Activated naive CD4-positive, alpha-beta T cell treated with anti-CD3 and anti-CD28 coated beads, Interleukin-2, amount 10 ng/mL, durations not matched to agents 7 days and 5 days (primary cell): ENCODE measurements at regions not wholly inside any gene's neighbourhood (a gene's known extent, or its start where the extent isn't known, plus 50 kb on each side); places are given as distances from the start of the nearest gene placed in this dataset.
"Not testable (repeated sequence)": the region's sequence is repeated elsewhere in the genome, so short reads cannot be mapped to it uniquely, and the experiment has no call there.

Source experiments
- CTCF ChIA-PET: fragments of 350-600 bp; sonication (Branson Sonifier 250); formaldehyde crosslinking; loops from one replicate; lab custom pipeline; 2021; ENCODE audit warnings: antibody characterized with exemption; lab: Charles Lee
- DNase-seq: peaks from one replicate; pipeline ENCODE4 v3.0.0-alpha.2; 2020
- H3K27ac Mint-ChIP-seq: one replicate; pipeline ENCODE4 v1.8.0; 2021; ENCODE audit warnings: mild to moderate bottlenecking, moderate library complexity, mixed read lengths
- H3K27me3 Mint-ChIP-seq: one replicate; pipeline ENCODE4 v1.8.0; 2021; ENCODE audit warnings: mild to moderate bottlenecking, mixed read lengths
- H3K36me3 Mint-ChIP-seq: one replicate; pipeline ENCODE4 v1.8.0; 2021; ENCODE audit warnings: mixed read lengths
- H3K4me1 Mint-ChIP-seq: one replicate; pipeline ENCODE4 v1.8.0; 2021; ENCODE audit warnings: mixed read lengths
- H3K4me3 Mint-ChIP-seq: one replicate; pipeline ENCODE4 v1.8.0; 2021; ENCODE audit warnings: mild to moderate bottlenecking, moderate library complexity, mixed read lengths
- H3K9me3 Mint-ChIP-seq: one replicate; pipeline ENCODE4 v1.8.0; 2021; ENCODE audit warnings: mixed read lengths

DNA sequence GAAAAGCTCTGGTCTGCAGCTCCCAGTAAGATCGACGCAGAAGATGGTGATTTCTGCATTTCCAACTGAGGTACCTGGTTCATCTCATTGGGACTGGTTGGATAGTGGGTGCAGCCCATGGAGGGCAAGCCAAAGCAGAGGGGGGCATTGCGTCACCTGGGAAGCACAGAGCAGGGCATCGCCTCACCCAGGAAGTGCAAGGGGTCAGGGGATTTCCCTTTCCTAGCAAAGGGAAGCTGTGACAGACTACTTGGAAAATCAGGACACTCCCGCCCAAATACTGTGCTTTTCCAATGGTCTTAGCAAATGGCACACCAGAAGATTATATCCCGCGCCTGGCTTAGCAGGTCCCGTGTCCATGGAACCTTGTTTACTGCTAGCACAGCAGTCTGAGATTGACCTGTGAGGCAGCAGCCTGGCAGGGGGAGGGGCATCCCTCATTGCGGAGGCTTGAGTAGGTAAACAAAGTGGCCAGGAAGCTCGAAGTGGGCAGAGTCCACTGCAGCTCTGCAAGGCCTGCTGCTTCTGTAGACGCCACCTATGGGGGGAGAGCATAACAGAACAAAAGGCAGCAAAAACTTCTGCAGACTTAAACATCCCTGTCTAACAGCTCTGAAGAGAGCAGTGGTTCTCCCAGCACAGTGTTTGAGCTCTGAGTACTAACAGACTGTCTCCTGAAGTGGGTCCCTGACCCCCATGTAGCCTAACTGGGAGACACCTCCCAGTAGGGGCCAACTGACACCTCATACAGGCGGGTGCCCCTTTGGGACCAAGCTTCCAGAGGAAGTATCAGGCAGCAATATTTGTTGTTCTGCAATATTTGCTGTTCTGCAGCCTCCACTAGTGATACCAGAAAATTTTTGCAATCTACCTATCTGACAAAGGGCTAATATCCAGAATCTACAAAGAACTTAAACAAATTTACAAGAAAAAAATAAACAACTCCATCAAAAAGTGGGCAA lies 871.7 kb downstream of the IGSF11 start:
- H3K4me3 Mint-ChIP-seq, H3K27me3 Mint-ChIP-seq, DNase-seq, CTCF ChIA-PET, H3K36me3 Mint-ChIP-seq, H3K4me1 Mint-ChIP-seq, H3K27ac Mint-ChIP-seq: not testable (repeated sequence)
- peaks cover 15% of the 10 kb centered on the region for H3K9me3 Mint-ChIP-seq

GRCh38 chr3:118165413-118165812 lies 869.2 kb downstream of the IGSF11 start:
- CTCF ChIA-PET, result no interaction called here
- peaks cover 12% of the 10 kb centered on the region for H3K9me3 Mint-ChIP-seq
- no peak overlapping the region for H3K4me3 Mint-ChIP-seq
- H3K27me3 Mint-ChIP-seq, result no peaks in the 10 kb centered on the region
- H3K36me3 Mint-ChIP-seq, result no peaks in the 10 kb centered on the region
- DNase-seq, result no peak
- H3K27ac Mint-ChIP-seq, result no peak overlapping the region
- H3K4me1 Mint-ChIP-seq, result no peaks in the 10 kb centered on the region

DNA sequence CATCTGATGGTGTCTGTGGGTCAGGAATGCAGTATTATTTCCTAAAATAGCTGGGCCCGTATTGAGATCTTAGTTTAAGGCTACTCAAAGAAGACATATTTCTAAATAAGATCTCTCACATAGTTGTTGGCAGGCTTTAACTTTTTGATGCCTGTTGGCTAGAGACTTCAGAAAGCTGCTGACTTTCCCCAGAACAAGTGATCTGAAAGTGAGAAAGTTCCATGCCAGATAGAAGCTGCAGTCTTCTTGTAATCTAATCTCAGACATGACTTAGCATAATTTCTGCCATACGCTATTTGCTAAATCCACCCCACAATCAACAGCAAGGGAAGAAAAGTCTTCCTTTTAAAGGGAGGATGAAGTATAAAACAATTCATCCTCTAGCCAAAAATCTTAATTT lies 867.1 kb downstream of the IGSF11 start:
- CTCF ChIA-PET, result no interaction called here
- Mint-ChIP-seq H3K4me1 (no peaks in the 10 kb centered on the region), H3K27ac (no peak overlapping the region), H3K27me3 (no peaks in the 10 kb centered on the region), H3K9me3 (peaks cover 26% of the 10 kb centered on the region), H3K4me3 (no peak overlapping the region), H3K36me3 (no peaks in the 10 kb centered on the region)
- DNase-seq, result no peak

DNA sequence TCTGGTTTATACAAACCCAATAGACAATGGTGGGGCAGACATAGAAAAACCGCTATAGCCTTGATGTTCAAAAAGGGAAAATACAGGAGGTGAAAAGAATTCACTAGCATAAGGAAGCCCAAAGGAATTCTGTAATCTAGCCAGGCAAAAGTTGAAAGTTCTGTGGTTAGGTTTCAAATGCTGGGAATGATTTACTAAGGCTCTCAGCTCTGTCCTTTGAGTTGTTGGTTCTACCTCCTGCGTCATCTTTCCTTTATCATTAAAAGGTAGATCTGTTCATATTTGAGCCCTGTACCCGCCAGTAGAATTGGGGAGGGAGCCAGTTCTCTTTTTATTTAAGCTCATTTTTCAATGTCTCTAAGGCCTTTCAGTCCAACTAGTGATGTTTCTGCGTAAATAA lies 866.5 kb downstream of the IGSF11 start:
- H3K9me3 Mint-ChIP-seq, result peaks cover 26% of the 10 kb centered on the region
- H3K4me3 Mint-ChIP-seq, result no peak overlapping the region
- no peaks in the 10 kb centered on the region for H3K4me1 Mint-ChIP-seq
- H3K36me3 Mint-ChIP-seq, result no peaks in the 10 kb centered on the region
- no peak overlapping the region for H3K27ac Mint-ChIP-seq
- CTCF ChIA-PET, result no interaction called here
- no peak for DNase-seq
- no peaks in the 10 kb centered on the region for H3K27me3 Mint-ChIP-seq

DNA sequence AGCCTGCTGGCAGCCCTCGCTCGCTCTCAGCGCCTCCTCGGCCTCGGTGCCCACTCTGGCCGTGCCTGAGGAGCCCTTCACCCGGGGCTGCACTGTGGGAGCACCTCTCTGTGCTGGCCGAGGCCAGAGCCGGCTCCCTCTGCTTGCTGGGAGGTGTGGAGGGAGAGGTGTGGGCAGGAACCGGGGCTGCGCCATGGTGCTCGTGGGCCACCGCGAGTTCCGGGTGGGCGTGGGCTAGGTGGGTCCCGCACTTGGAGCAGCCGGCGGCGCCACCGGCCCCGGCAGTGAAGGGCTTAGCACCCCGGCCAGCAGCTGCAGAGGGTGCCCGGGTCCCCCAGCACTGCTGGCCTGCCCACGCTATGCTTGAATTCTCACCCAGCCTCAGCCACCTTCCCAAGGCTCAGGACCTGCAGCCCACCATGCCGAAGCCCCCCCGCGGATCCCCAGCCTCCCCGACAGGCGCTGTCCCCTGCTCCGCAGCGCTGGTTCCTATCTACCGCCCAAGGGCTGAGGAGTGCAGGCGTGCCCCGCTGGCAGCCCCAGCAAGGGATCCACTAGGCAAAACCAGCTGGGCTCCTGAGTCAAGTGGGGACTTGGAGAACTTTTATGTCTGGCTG lies 863.3 kb downstream of the IGSF11 start:
- H3K4me3 Mint-ChIP-seq, result no peak overlapping the region
- CTCF ChIA-PET, result interaction anchor here (1.2 kb wide), 1 partner anchor 16 kb away, joined by 3 read pairs; no protein-coding TSS in a partner anchor
- no peaks in the 10 kb centered on the region for H3K27me3 Mint-ChIP-seq

DNA sequence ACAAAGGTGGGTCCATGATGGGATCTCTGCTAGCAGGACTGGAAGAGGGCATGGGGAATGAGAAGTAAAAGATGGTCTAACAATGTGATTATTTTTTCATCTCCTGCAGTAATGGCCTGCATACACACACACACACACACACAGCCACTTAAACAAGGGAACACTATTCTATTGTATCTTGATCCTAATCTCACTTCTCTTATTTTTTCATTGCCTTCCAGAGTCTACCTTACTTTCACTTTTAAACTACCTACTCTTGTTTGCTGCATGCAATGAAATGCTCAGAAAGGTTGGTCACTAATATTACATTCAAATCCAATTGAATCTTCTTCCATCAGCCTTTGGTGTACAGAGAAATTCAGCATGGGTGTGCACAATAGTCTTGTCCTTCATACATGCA lies 853.8 kb downstream of the IGSF11 start:
- CTCF ChIA-PET, result no interaction called here
- no peak for DNase-seq
- no peaks in the 10 kb centered on the region for H3K4me1 Mint-ChIP-seq
- H3K27ac Mint-ChIP-seq, result no peak overlapping the region
- H3K4me3 Mint-ChIP-seq, result no peak overlapping the region
- H3K36me3 Mint-ChIP-seq, result no peaks in the 10 kb centered on the region
- no peaks in the 10 kb centered on the region for H3K27me3 Mint-ChIP-seq
- H3K9me3 Mint-ChIP-seq, result peaks cover 8% of the 10 kb centered on the region

More for the DNA sequence above, 863.3 kb downstream of the IGSF11 start:
- DNase-seq, result no peak
- no peak overlapping the region for H3K27ac Mint-ChIP-seq
- no peaks in the 10 kb centered on the region for H3K4me1 Mint-ChIP-seq
- peaks cover 28% of the 10 kb centered on the region for H3K9me3 Mint-ChIP-seq
- H3K36me3 Mint-ChIP-seq, result no peaks in the 10 kb centered on the region

GRCh38 chr3:118181274-118181673 lies 853.4 kb downstream of the IGSF11 start:
- no peak overlapping the region for H3K4me3 Mint-ChIP-seq
- no peak for DNase-seq
- H3K9me3 Mint-ChIP-seq, result peaks cover 8% of the 10 kb centered on the region
- H3K27me3 Mint-ChIP-seq, result no peaks in the 10 kb centered on the region
- CTCF ChIA-PET, result no interaction called here
- no peaks in the 10 kb centered on the region for H3K4me1 Mint-ChIP-seq
- H3K36me3 Mint-ChIP-seq, result no peaks in the 10 kb centered on the region
- H3K27ac Mint-ChIP-seq, result no peak overlapping the region

DNA sequence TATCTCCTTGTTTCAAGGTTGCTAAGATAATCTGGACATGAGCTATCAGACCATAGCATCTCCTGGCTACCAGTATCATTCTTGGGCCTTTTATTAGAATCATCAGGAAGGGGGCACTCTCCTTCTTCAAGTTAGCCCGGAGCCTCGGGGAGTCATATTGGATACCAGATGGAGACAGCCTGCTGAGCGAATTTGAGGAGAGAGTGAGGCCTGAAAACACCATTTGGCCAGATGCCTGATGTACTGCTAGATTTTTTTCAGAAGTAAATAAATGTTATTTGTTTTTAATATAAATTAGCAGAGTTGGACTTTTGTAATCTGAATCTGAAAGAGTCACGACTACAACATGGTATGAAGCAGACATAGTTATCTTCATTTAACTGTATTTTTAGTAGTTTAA lies 848.6 kb downstream of the IGSF11 start:
- CTCF ChIA-PET, result no interaction called here
- no peak for DNase-seq
- no peaks in the 10 kb centered on the region for H3K36me3 Mint-ChIP-seq

GRCh38 chr3:118187221-118187620 lies 847.4 kb downstream of the IGSF11 start:
- DNase-seq, result no peak
- H3K27ac Mint-ChIP-seq, result no peak overlapping the region
- no peaks in the 10 kb centered on the region for H3K36me3 Mint-ChIP-seq
- no peaks in the 10 kb centered on the region for H3K4me1 Mint-ChIP-seq
- H3K27me3 Mint-ChIP-seq, result no peaks in the 10 kb centered on the region
- CTCF ChIA-PET, result interaction anchor here (1.1 kb wide), 1 partner anchor 15 kb away, joined by 3 read pairs; no protein-coding TSS in a partner anchor
- H3K4me3 Mint-ChIP-seq, result no peak overlapping the region
- peaks cover 22% of the 10 kb centered on the region for H3K9me3 Mint-ChIP-seq

More for the DNA sequence above, 848.6 kb downstream of the IGSF11 start:
- Mint-ChIP-seq H3K4me3 (no peak overlapping the region), H3K9me3 (peaks cover 17% of the 10 kb centered on the region), H3K27me3 (no peaks in the 10 kb centered on the region), H3K4me1 (no peaks in the 10 kb centered on the region), H3K27ac (no peak overlapping the region)

DNA sequence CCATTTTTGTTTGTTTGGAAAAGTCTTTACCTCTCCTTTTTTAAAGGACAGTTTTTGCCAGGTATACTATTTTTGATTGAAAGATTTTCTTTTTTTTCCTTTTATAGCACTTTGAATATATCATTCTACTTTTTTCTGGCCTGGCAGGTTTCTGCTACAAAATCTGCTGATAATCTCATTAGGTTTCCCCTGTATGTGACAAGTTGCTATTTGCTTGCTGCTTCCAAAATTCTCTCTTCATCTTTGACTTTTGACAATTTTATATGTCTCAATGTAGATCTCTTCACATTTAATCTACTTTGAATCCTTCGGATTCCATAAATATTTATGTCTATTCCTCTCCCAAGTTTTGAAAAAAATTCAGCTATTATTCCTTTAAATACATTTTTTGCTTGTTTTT lies 838.5 kb downstream of the IGSF11 start:
- Mint-ChIP-seq H3K4me1 (no peaks in the 10 kb centered on the region), H3K4me3 (no peak overlapping the region), H3K27ac (no peak overlapping the region), H3K36me3 (no peaks in the 10 kb centered on the region), H3K27me3 (no peaks in the 10 kb centered on the region), H3K9me3 (peaks cover 29% of the 10 kb centered on the region)
- DNase-seq, result no peak
- CTCF ChIA-PET, result no interaction called here

DNA sequence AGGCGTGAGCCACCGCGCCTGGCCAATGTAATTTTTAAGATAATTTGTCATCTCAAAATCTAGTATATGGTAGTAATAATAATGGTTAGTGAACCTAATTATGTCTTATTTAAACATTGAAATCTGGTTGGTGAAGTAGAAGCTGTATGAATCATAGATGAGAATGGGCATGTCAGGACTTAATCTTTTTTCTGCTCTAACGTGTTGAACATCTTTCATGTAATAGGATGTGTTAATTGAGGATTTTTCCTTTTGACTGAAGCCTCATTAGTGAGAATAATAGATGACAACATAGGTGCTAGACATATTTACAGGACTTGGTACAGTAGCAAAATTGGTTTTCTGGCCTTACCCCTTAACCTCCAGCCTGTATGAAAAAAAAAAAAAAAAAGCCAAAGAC lies 835.6 kb downstream of the IGSF11 start:
- Mint-ChIP-seq H3K9me3 (peaks cover 16% of the 10 kb centered on the region), H3K27ac (no peak overlapping the region), H3K4me1 (no peaks in the 10 kb centered on the region), H3K27me3 (no peaks in the 10 kb centered on the region), H3K36me3 (no peaks in the 10 kb centered on the region), H3K4me3 (no peak overlapping the region)
- CTCF ChIA-PET, result no interaction called here
- no peak for DNase-seq

DNA sequence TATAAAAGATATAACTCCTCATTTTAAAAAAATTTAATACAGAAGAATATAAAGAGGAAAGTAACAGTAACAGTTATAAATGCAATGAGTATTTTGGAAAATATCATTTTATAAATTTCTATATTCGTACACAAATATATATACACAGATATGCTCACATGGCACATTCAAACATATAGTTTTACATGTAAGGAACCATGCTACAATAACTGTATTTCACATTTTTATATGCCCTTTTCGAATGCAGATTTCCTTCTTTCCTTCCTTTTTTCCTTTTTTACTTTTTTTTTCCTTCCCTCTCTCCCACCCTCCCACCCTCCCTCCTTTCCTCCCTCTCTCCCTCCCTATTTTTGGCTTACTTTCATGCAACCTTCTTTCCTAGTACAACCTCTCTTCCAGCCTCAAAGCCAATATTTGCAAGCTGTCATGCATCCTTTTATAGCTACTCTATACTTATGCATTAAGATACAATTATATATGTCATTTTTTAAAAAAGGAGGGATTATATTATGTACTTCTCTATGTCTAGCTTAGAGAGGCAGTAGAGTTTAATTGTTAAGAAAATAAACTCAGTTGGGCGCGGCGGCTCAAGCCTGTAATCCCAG lies 830.5 kb downstream of the IGSF11 start:
- H3K27me3 Mint-ChIP-seq, result no peaks in the 10 kb centered on the region
- no peaks in the 10 kb centered on the region for H3K4me1 Mint-ChIP-seq
- peaks cover 3% of the 10 kb centered on the region for H3K9me3 Mint-ChIP-seq
- CTCF ChIA-PET, result no interaction called here
- H3K27ac Mint-ChIP-seq, result no peak overlapping the region
- H3K36me3 Mint-ChIP-seq, result no peaks in the 10 kb centered on the region
- no peak for DNase-seq
- H3K4me3 Mint-ChIP-seq, result no peak overlapping the region

DNA sequence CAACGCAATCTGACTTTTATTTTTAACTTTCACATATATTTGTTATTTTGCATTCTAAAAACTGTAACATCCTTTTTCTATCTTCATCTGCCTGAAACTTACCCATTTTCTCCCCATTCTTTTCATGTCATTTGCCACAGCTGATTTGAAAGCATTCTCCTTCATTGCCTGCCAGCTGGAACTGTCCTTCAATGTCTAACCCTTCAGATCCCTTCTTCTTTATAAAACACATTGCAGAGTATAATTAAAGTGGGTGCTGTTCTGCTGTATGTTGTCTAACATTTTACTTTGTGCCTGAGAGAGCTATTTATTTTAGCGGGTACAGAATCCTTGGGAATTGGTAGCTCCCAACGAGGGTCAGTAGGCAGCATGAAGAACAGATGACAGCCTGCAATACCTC lies 827.4 kb downstream of the IGSF11 start:
- no peak for DNase-seq
- CTCF ChIA-PET, result no interaction called here
- H3K4me1 Mint-ChIP-seq, result no peaks in the 10 kb centered on the region
- H3K36me3 Mint-ChIP-seq, result no peaks in the 10 kb centered on the region
- H3K9me3 Mint-ChIP-seq, result no peaks in the 10 kb centered on the region
- no peaks in the 10 kb centered on the region for H3K27me3 Mint-ChIP-seq
- no peak overlapping the region for H3K4me3 Mint-ChIP-seq
- H3K27ac Mint-ChIP-seq, result no peak overlapping the region

GRCh38 chr3:118208642-118209041 lies 826.0 kb downstream of the IGSF11 start:
- no peak overlapping the region for H3K27ac Mint-ChIP-seq
- CTCF ChIA-PET, result no interaction called here
- no peaks in the 10 kb centered on the region for H3K9me3 Mint-ChIP-seq
- no peak overlapping the region for H3K4me3 Mint-ChIP-seq
- DNase-seq, result no peak
- no peaks in the 10 kb centered on the region for H3K36me3 Mint-ChIP-seq
- H3K27me3 Mint-ChIP-seq, result no peaks in the 10 kb centered on the region
- no peaks in the 10 kb centered on the region for H3K4me1 Mint-ChIP-seq
